HG02678 (cell line): ENCODE measurements at regions not wholly inside any gene's neighbourhood (a gene's known extent, or its start where the extent isn't known, plus 50 kb on each side); places are given as distances from the start of the nearest gene placed in this dataset.
A peak's percentile ranks its signal among the peaks of the same experiment; 100 is the strongest.
"Not testable (repeated sequence)": the region's sequence is repeated elsewhere in the genome, so short reads cannot be mapped to it uniquely, and the experiment has no call there.

ENCODE experiments used
- ATAC-seq: cut with Tn5 transposase; IDR thresholded peaks from one replicate; pipeline ENCODE4 v1.9.1; 2021; ENCODE audit warnings: mild to moderate bottlenecking, moderate library complexity; ENCODE audit not compliant: unreplicated experiment

- ATAC-seq = not testable (repeated sequence)
Measured at GRCh38 chr14:105771261-105772226, 245.2 kb downstream of the TMEM121 start.

GRCh38 chr14:105772710-105773250 is 246.4 kb downstream of the TMEM121 start:
- not testable (repeated sequence) for ATAC-seq

GRCh38 chr14:105773584-105773983 is 247.2 kb downstream of the TMEM121 start:
- no peak for ATAC-seq

- no peak for ATAC-seq
Measured at GRCh38 chr14:105774001-105774400, 247.6 kb downstream of the TMEM121 start.

GRCh38 chr14:105774585-105775348 is 248.4 kb downstream of the TMEM121 start:
- not testable (repeated sequence) for ATAC-seq

GRCh38 chr14:105775349-105775923 is 249.1 kb downstream of the TMEM121 start:
- not testable (repeated sequence) for ATAC-seq

- not testable (repeated sequence) for ATAC-seq
Measured at GRCh38 chr14:105776112-105776511, 249.7 kb downstream of the TMEM121 start.

DNA sequence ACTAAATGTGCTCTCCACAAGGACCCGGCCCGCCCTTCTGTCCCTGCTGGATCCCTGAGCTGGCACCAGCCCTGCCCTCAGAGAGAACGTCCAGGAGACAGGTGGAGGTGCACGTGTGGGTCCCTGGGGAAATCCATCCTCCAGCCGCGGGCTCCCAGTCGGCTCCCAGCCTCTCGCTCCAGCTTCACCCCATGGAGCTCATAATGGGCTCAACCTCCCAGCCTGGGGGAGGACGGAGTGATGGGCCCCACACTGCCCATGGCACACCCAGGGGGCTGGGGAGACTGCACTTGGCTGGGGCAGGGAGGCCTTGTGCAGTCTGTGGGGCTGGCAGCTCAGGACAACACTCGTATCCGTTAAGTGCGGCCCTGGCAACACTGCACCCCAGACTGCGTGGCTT is 250.5 kb downstream of the TMEM121 start:
- no peak for ATAC-seq

- ATAC-seq = no peak
Measured at GRCh38 chr14:105783707-105784106, 257.3 kb downstream of the TMEM121 start.

DNA sequence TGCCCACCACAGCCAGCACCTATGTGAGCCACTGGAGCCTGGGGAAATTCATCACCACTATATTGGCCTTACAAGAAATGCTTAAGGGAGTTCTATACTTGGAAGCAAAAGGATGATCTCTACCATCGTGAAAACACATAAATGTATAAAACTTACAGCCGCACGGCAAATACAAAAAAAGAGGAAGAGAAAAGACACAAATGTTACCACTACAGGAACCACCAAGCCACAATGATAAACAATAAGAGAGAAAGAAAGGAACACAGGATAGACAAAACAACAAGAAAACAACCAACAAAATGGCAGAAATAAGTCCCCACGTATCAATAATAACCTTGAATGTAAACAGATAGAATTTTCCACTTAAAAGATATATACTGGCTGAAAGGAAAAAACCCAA is 267.5 kb downstream of the TMEM121 start:
- no peak for ATAC-seq

DNA sequence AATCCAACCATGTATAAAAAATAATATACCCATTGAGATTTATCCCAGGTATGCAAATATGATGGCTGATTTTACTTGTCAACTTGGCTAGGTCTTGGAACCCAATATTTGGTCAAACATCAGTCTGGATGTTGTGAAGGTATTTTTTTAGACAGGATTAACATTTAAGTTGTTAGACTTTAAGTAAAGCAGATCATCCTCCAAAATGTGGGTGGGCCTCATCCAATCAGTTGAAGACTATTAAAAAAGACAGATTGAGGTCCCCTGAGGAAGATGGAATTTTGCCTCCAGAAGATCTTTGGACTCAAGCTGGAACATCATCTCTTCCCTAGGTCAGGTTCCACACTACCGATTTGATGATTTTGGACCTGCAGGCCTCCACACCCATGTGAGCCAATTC is 271.2 kb downstream of the TMEM121 start:
- no peak for ATAC-seq

DNA sequence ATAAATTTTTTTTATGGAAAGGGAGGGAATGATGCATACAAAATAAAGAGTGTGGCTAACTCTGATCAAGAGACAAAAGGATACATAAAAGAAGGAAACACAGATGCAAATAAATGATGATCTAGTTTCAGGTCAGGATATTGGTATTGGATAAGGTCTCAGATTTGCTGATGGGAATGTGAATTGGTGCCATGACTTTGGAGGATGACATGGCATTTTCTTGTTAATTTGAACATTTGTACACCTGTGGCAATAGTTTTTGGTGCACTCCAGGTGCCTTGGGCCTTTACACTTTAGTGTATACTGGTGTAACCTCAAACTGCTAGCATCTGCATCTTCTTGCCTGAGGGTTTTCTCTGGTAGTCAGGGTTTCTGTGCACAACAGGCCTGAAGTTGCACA is 279.3 kb downstream of the TMEM121 start:
- ATAC-seq = no peak

GRCh38 chr14:105806568-105806967 is 280.2 kb downstream of the TMEM121 start:
- no peak for ATAC-seq

GRCh38 chr14:105817971-105818711 is 291.8 kb downstream of the TMEM121 start:
- peak; percentile 72 for ATAC-seq

DNA sequence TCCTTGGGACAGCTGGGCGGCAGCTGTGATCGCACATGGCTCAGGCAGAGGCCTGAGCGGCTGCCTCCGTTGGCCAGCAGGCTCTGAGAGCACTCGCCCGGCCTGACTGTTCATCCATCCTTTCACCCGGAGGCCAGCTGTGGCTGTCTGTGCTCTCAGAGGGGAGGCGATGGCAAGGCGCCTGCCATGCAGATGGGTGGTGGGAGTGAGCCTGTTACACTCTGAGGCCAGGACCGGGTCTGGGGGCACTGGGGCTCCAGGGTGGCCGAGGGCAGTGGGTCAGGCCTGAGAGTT is 292.3 kb downstream of the TMEM121 start:
- no peak for ATAC-seq

DNA sequence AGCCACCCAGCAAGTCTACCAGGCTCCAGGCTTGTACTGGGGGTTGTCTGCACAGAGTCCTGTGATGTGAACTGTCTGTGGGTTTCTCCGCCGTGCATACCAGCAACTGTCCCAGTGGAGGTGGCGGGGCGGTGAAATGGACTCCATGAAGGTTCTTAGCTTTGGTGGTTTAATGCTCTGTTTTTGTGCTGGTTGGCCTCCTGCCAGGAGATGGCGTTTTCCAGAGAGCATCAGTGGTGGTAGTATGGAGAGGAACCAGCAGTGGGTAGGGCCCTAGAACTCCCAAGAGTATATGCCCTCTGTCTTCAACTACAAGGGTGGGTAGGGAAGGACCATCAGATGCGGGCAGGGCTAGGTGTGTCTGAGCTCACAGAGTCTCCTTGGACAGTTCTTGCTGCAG is 303.8 kb downstream of the TMEM121 start:
- ATAC-seq = no peak

DNA sequence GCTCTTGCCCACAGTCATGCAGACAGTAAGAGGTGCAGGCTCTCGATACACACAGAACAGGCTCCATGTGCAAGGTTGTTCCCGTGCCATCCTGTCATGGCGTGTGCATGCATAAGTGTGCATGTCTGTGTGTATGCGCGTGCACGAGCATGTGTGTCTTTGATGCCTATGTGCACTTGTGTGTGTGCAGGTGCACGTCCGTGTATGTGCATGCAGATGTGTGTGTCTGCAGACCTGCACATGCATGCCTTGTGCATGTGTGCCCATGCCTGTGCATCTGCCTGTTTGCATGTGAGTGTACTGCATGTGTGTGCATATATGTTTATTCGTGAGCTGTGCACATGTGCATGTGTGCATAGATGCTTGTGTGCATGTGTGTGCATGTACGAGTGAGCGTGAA is 309.8 kb downstream of the TMEM121 start:
- no peak for ATAC-seq

DNA sequence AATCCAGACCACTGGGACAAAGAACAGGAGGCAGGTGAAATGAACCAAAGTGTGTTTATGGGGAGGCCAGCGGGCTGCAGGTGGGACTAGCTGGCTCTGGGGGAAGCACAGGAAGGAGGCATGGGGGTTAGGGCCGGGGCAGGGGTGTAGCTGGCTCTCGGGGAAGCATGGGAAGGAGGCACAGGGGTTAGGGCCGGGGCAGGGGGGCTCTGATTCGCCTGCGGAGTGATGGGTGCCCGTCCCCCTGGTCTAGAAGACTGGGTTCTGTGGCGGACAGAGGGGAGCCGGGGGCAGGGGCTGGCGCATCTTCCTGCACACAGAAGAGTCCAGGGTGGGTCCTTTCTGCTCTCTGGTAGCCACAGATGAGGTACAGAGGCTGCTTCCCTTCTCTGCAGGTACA is 310.3 kb downstream of the TMEM121 start:
- ATAC-seq = no peak

DNA sequence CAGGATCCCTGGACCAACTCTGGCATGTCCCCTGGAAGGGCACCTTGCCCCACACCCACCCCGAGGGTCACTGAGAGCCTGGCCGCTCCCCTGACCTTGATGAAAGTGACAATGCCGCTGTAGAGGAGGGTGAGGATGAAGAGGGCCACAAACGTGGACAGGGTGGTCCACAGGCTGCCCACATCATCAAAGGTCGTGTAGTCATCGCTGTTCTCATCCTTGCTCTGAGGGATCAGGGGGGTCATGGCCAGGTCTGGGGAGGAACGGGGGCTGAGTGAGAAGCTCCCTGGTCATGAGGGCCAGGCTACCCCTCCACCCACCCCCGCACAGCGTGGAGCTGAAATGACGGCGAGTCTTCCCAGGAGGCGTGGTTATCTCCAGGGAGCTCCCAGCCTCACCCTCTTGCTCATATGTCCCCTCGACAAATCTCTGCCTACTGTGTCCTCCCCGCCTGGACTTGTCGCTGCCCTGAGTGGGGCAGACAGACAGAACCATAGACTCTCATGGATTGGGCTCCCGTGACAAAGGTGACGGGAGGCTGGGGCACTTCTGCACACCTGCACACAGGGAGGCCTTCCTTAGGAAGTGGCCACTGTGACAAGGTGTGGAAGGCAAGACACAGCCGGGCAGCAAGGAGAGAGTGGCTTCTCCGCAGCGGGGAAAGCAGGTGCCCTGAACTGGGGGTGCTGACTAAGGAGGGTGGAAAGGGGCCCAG is 311.1 kb downstream of the TMEM121 start:
- no peak for ATAC-seq

- ATAC-seq = no peak
Measured at GRCh38 chr14:105838107-105838506, 311.7 kb downstream of the TMEM121 start.
